SK-N-SH treated with all-trans-retinoic acid at 6 μM for 48 hours (cell line): ENCODE measurements at regions not wholly inside any gene's neighbourhood (a gene's known extent, or its start where the extent isn't known, plus 50 kb on each side); places are given as distances from the start of the nearest gene placed in this dataset.

Experiments
- ATAC-seq: fragments of 200-7000 bp; cut with Tn5 transposase; 3 replicates; pipeline ENCODE4 v1.9.1; 2020; ENCODE audit warnings: mild to moderate bottlenecking, moderate library complexity
- ARNTL ChIP-seq: fragments of 450-650 bp; formaldehyde crosslinking; IDR thresholded peaks from 2 replicates; pipeline ENCODE4 v1.5.0; 2020; ENCODE audit warnings: low read depth, mild to moderate bottlenecking, moderate library complexity, borderline replicate concordance
- BACH2 ChIP-seq: fragments of 250-450 bp; sonication (Bioruptor Pico); IDR thresholded peaks from 2 replicates; pipeline ENCODE4 v1.9.0; 2021; ENCODE audit warnings: mild to moderate bottlenecking, borderline replicate concordance
- CSDC2 ChIP-seq: fragments of 250-450 bp; sonication (Bioruptor Pico); IDR thresholded peaks from 2 replicates; pipeline ENCODE4 v1.5.0; 2020; ENCODE audit warnings: mild to moderate bottlenecking, moderate library complexity
- ESRRG ChIP-seq: fragments of 250-450 bp; sonication (Bioruptor Pico); IDR thresholded peaks from 2 replicates; pipeline ENCODE4 v1.6.1; 2021; ENCODE audit warnings: mild to moderate bottlenecking
- GLIS3 ChIP-seq: fragments of 250-450 bp; sonication (Bioruptor Pico); IDR thresholded peaks from 2 replicates; pipeline ENCODE4 v1.5.0; 2020; ENCODE audit warnings: mild to moderate bottlenecking, moderate library complexity
- ISL1 ChIP-seq: fragments of 250-450 bp; sonication (Bioruptor Pico); IDR thresholded peaks from 2 replicates; pipeline ENCODE4 v2.1.2; 2022; ENCODE audit warnings: mild to moderate bottlenecking, moderate library complexity
- OSR1 ChIP-seq: fragments of 250-450 bp; sonication (Bioruptor Pico); IDR thresholded peaks from 2 replicates; pipeline ENCODE4 v1.8.0; 2022; ENCODE audit warnings: moderate library complexity, mild to moderate bottlenecking, inconsistent platforms
- PPARA ChIP-seq: fragments of 250-450 bp; sonication (Bioruptor Pico); IDR thresholded peaks from 2 replicates; pipeline ENCODE4 v1.5.0; 2020; ENCODE audit warnings: mild to moderate bottlenecking, borderline replicate concordance
- RARB ChIP-seq: fragments of 250-450 bp; sonication (Bioruptor Pico); IDR thresholded peaks from 2 replicates; pipeline ENCODE4 v1.8.0; 2021; ENCODE audit warnings: mild to moderate bottlenecking, moderate library complexity
- SNAI2 ChIP-seq: fragments of 250-450 bp; sonication (Bioruptor Pico); IDR thresholded peaks from 2 replicates; pipeline ENCODE4 v1.5.0; 2020; ENCODE audit warnings: mild to moderate bottlenecking, moderate library complexity
- TCF4 ChIP-seq: fragments of 250-450 bp; sonication (Bioruptor Pico); IDR thresholded peaks from 2 replicates; pipeline ENCODE4 v1.8.0; 2021; ENCODE audit warnings: mild to moderate bottlenecking, moderate library complexity, borderline replicate concordance
- TOX ChIP-seq: fragments of 250-450 bp; sonication (Bioruptor Pico); IDR thresholded peaks from 2 replicates; pipeline ENCODE4 v1.8.0; 2021; ENCODE audit warnings: mild to moderate bottlenecking, moderate library complexity, borderline replicate concordance
- ZC3H10 ChIP-seq: fragments of 250-450 bp; sonication (Bioruptor Pico); IDR thresholded peaks from 2 replicates; pipeline ENCODE4 v1.5.1; 2021; ENCODE audit warnings: mild to moderate bottlenecking, moderate library complexity
- ZFP3 ChIP-seq: fragments of 250-450 bp; sonication (Bioruptor Pico); IDR thresholded peaks from 2 replicates; pipeline ENCODE4 v1.5.0; 2020; ENCODE audit warnings: mild to moderate bottlenecking, moderate library complexity
- ZFP30 ChIP-seq: fragments of 450-650 bp; formaldehyde crosslinking; IDR thresholded peaks from 2 replicates; pipeline ENCODE4 v1.5.0; 2022; ENCODE audit warnings: mild to moderate bottlenecking, moderate library complexity
- ZNF565 ChIP-seq: fragments of 450-650 bp; formaldehyde crosslinking; conservative IDR thresholded peaks from 2 replicates; pipeline ENCODE4 v1.5.0; 2020; ENCODE audit warnings: low read depth, mild to moderate bottlenecking, moderate library complexity
- ZNF70 ChIP-seq: fragments of 450-650 bp; formaldehyde crosslinking; IDR thresholded peaks from 2 replicates; pipeline ENCODE4 v1.5.0; 2020; ENCODE audit warnings: mild to moderate bottlenecking, moderate library complexity
- ZNF8 ChIP-seq: fragments of 450-650 bp; formaldehyde crosslinking; IDR thresholded peaks from 2 replicates; pipeline ENCODE4 v1.5.0; 2020; ENCODE audit warnings: mild to moderate bottlenecking, moderate library complexity
- TF ChIP-seq, protein P1 (sequence below): fragments of 250-450 bp; sonication (Bioruptor Pico); IDR thresholded peaks from 2 replicates; pipeline ENCODE4 v1.8.0; 2021; ENCODE audit warnings: low read depth, mild to moderate bottlenecking, moderate library complexity, borderline replicate concordance
- TF ChIP-seq, protein P2 (sequence below): fragments of 250-450 bp; sonication (Bioruptor Pico); IDR thresholded peaks from 2 replicates; pipeline ENCODE4 v1.5.1; 2020; ENCODE audit warnings: low read depth, mild to moderate bottlenecking, moderate library complexity
- TF ChIP-seq, protein P3 (sequence below): fragments of 250-450 bp; sonication (Bioruptor Pico); IDR thresholded peaks from 2 replicates; pipeline ENCODE4 v1.5.0; 2020; ENCODE audit warnings: mild to moderate bottlenecking, moderate library complexity

DNA sequence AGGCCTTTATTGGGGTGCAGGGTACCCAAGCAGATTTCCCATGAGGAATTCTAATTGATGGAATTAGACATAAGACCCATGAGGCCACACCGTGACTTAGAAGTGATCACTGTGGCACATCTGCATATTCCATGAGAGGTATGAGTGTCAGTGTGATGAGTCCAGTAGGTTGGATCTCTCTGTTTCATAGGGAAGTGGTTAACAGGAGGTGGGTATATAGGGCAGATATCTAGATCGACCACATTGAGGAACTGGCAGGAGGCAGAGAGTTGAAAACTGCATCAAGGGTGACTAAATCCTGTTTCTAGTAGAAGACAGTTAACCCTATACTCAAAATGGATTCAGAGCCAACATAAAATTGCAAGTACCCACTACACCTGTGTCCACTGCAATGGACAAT lies 68.6 kb upstream of the MIR17HG start (continued):
- TF ChIP-seq ZFP3 (CRISPR knock-in tag), result no peak
- no peak for TF ChIP-seq ZNF70 (CRISPR knock-in tag)

- no peak for ATAC-seq
- TF ChIP-seq ZNF70 (CRISPR knock-in tag) (no peak), SNAI2 (CRISPR knock-in tag) (no peak), ZNF565 (CRISPR knock-in tag) (no peak), GLIS3 (CRISPR knock-in tag) (no peak), BACH2 (CRISPR knock-in tag) (no peak), CSDC2 (CRISPR knock-in tag) (no peak), ZC3H10 (CRISPR knock-in tag) (no peak), ZFP30 (no peak), PPARA (CRISPR knock-in tag) (no peak), ARNTL (no peak), RARB (no peak), ESRRG (CRISPR knock-in tag) (no peak), ISL1 (CRISPR knock-in tag) (no peak)
- TF ChIP-seq, protein P1, sequence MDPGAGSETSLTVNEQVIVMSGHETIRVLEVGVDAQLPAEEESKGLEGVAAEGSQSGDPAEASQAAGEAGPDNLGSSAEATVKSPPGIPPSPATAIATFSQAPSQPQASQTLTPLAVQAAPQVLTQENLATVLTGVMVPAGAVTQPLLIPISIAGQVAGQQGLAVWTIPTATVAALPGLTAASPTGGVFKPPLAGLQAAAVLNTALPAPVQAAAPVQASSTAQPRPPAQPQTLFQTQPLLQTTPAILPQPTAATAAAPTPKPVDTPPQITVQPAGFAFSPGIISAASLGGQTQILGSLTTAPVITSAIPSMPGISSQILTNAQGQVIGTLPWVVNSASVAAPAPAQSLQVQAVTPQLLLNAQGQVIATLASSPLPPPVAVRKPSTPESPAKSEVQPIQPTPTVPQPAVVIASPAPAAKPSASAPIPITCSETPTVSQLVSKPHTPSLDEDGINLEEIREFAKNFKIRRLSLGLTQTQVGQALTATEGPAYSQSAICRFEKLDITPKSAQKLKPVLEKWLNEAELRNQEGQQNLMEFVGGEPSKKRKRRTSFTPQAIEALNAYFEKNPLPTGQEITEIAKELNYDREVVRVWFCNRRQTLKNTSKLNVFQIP (CRISPR knock-in tag), result no peak
- TF ChIP-seq, protein P2, sequence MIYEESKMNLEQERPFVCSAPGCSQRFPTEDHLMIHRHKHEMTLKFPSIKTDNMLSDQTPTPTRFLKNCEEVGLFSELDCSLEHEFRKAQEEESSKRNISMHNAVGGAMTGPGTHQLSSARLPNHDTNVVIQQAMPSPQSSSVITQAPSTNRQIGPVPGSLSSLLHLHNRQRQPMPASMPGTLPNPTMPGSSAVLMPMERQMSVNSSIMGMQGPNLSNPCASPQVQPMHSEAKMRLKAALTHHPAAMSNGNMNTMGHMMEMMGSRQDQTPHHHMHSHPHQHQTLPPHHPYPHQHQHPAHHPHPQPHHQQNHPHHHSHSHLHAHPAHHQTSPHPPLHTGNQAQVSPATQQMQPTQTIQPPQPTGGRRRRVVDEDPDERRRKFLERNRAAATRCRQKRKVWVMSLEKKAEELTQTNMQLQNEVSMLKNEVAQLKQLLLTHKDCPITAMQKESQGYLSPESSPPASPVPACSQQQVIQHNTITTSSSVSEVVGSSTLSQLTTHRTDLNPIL (CRISPR knock-in tag), result no peak
Observed at GRCh38 chr13:91280801-91281200, 66.7 kb upstream of the MIR17HG start.

DNA sequence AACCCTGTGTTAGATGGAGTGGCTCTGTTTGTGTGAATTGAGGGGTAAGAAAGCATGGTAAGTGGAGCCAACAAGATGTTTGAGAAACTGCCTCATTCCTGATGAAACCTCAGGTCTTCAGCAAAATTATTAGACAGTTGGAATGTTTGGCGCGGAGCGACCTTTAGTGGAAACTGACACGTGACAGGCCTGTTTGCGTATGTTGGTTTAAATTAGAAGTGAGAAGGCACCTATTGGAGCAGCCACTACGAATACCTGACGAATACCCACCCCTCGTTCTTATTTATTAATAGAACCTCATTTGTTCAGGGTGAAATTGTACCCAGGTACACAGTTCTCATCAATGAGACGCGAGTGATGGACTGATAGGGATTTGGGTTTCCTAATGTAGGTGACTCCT lies 63.2 kb upstream of the MIR17HG start:
- no peak for ATAC-seq
- TF ChIP-seq TCF4 (CRISPR knock-in tag) (no peak), GLIS3 (CRISPR knock-in tag) (no peak), CSDC2 (CRISPR knock-in tag) (no peak), ZFP30 (no peak), BACH2 (CRISPR knock-in tag) (no peak), OSR1 (CRISPR knock-in tag) (no peak), ZNF70 (CRISPR knock-in tag) (no peak), TOX (no peak), RARB (no peak), ISL1 (CRISPR knock-in tag) (no peak), PPARA (CRISPR knock-in tag) (no peak), SNAI2 (CRISPR knock-in tag) (no peak), ZNF565 (CRISPR knock-in tag) (no peak)
- TF ChIP-seq, protein P3, sequence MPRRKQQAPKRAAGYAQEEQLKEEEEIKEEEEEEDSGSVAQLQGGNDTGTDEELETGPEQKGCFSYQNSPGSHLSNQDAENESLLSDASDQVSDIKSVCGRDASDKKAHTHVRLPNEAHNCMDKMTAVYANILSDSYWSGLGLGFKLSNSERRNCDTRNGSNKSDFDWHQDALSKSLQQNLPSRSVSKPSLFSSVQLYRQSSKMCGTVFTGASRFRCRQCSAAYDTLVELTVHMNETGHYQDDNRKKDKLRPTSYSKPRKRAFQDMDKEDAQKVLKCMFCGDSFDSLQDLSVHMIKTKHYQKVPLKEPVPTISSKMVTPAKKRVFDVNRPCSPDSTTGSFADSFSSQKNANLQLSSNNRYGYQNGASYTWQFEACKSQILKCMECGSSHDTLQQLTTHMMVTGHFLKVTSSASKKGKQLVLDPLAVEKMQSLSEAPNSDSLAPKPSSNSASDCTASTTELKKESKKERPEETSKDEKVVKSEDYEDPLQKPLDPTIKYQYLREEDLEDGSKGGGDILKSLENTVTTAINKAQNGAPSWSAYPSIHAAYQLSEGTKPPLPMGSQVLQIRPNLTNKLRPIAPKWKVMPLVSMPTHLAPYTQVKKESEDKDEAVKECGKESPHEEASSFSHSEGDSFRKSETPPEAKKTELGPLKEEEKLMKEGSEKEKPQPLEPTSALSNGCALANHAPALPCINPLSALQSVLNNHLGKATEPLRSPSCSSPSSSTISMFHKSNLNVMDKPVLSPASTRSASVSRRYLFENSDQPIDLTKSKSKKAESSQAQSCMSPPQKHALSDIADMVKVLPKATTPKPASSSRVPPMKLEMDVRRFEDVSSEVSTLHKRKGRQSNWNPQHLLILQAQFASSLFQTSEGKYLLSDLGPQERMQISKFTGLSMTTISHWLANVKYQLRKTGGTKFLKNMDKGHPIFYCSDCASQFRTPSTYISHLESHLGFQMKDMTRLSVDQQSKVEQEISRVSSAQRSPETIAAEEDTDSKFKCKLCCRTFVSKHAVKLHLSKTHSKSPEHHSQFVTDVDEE (CRISPR knock-in tag), result no peak

- no peak for ATAC-seq
Observed at GRCh38 chr13:91286317-91286716, 61.2 kb upstream of the MIR17HG start.

More at GRCh38 chr13:91286317-91286716, 61.2 kb upstream of the MIR17HG start:
- TF ChIP-seq ZNF8 (CRISPR knock-in tag), result no peak
- TF ChIP-seq TCF4 (CRISPR knock-in tag), result no peak
- no peak for TF ChIP-seq ZNF70 (CRISPR knock-in tag)
- no peak for TF ChIP-seq PPARA (CRISPR knock-in tag)
- no peak for TF ChIP-seq RARB
- TF ChIP-seq ISL1 (CRISPR knock-in tag), result no peak
- no peak for TF ChIP-seq ZC3H10 (CRISPR knock-in tag)
- TF ChIP-seq ZNF565 (CRISPR knock-in tag), result no peak
- no peak for TF ChIP-seq ESRRG (CRISPR knock-in tag)
- TF ChIP-seq, protein P3 (CRISPR knock-in tag), result no peak
